GM18508 (cell line): ENCODE measurements at regions not wholly inside any gene's neighbourhood (a gene's known extent, or its start where the extent isn't known, plus 50 kb on each side); places are given as distances from the start of the nearest gene placed in this dataset.

Source experiments
- ATAC-seq: cut with Tn5 transposase; IDR thresholded peaks from one replicate; pipeline ENCODE4 v1.9.1; 2021; ENCODE audit warnings: moderate number of reproducible peaks; ENCODE audit not compliant: insufficient read depth, unreplicated experiment

DNA sequence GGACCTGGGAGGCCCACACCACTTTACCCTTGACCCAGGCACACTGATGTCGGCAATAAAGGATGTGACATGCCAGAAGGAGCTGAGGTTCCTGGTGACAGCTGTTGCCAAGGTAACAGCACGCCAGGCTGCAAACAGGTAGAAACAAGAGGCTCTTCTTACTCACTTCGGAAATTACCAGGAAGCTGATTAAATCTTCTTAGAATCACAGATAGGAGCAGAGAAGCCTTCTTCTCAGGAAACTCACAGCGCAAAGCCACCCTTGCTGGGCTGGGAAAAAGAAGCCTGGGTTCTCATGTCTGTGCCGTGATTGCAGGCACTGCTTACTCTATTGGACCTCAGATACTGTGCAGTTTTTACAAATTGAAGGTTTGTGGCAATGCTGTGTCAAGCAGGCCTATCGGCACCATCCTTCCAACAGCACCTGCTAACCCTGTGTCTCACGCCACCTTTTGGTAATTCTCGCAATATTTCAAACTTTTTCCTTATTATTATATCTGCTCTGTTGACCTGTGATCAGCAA is 61.0 kb upstream of the TAF1B start:
- no peak for ATAC-seq

DNA sequence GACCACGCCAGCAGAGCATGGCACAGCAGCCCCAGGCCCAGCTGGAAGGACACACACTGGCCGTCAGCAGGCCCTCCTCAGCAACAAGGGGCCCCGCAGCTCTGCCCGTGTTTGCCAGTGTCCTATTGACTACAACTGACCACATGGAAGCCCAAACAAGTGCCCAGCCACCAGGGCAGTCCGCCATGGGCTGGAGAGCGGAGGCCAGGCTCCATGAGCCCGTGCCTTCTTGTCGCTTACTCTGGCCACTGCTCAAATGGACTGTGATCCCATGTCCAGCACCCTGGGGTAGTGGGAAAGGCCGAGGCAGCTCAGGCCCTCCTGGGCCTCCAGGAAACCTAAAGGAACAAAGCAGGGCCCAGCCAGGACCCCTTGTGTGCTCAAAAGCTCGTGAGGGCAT is 53.9 kb upstream of the TAF1B start:
- ATAC-seq, result no peak

DNA sequence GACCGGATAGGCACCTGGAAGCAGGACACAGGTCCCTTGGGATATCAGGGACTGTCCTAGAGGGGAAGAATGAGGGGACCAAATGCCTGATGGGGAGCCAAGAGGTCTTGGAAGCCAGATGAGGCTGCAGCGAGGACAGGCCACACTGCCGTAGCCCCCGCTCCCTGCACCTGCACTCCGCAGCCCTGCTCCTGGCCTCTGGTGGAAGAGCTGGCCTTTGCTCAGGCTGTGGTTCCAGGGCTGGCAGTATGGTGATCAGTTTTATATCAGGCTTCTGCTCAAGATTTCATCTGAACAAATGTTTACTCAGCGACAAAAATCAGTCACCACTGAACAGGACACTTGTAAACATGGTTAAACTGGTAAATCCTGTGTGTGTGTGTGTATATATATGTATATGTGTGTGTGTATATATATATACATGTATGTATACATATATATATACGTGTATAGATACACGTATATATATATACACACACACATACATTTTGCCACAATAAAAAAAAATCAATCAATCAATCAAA is 52.5 kb upstream of the TAF1B start:
- ATAC-seq, result no peak

- no peak for ATAC-seq
Measured at GRCh38 chr2:9791711-9792110, 51.6 kb upstream of the TAF1B start.

DNA sequence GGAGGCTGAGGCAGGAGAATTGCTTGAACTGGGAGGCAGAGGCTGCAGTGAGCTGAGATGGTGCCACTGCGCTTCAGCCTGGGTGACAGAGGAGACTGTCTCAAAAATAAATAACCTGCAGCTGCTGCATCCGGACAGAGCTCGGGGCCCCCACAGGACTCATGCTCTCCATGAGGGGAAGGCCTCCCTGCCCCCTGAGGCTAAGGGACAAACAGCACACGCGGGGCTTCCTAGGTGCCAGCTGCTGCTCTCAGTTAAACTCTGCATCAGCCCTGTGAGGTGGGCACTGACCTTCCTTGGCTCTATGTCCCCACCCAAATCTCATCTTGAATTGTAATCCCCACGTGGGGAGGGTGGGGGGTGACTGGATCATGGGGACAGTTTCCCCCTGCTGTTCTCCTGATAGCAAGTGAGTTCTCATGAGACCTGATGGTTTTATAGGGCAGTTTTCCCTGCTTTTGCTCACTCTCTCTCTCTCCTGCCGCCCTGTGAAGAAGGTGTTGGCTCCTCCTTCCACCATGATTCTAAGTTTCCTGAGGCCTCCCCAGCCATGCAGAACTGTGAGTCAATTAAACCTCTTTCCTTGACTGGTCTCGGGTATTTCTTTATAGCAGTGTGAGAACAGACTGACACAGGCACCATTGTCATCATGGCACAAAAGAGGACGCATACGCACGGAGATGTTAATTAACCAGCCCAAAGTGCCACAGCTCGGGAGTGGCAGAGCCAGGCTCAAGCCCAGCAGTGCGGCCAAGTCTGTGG is 49.9 kb upstream of the TAF1B start:
- ATAC-seq, result no peak
